Activated CD4-positive, alpha-beta T cell treated with anti-CD3 and anti-CD28 coated beads, Interleukin-2, amount 10 ng/mL, durations not matched to agents 7 days and 5 days (primary cell): ENCODE measurements at regions not wholly inside any gene's neighbourhood (a gene's known extent, or its start where the extent isn't known, plus 50 kb on each side); places are given as distances from the start of the nearest gene placed in this dataset.
"Not testable (repeated sequence)": the region's sequence is repeated elsewhere in the genome, so short reads cannot be mapped to it uniquely, and the experiment has no call there.

Experiments used
- CTCF ChIA-PET: fragments of 350-600 bp; sonication (Branson Sonifier 250); formaldehyde crosslinking; loops from one replicate; lab custom pipeline; 2021; ENCODE audit warnings: antibody characterized with exemption; lab: Charles Lee
- POLR2A ChIA-PET: fragments of 350-600 bp; sonication (Branson Sonifier 250); formaldehyde crosslinking; loops from one replicate; lab custom pipeline; 2021; ENCODE audit warnings: antibody characterized with exemption; lab: Charles Lee
- DNase-seq: peaks from one replicate; pipeline ENCODE4 v3.0.0-alpha.2; 2020
- H3K27ac Mint-ChIP-seq: one replicate; pipeline ENCODE4 v1.8.0; 2021; ENCODE audit warnings: mild to moderate bottlenecking, moderate library complexity, mixed read lengths
- H3K27me3 Mint-ChIP-seq: one replicate; pipeline ENCODE4 v1.8.0; 2021; ENCODE audit warnings: mixed read lengths
- H3K36me3 Mint-ChIP-seq: one replicate; pipeline ENCODE4 v1.8.0; 2021; ENCODE audit warnings: low read depth, mixed read lengths
- H3K4me1 Mint-ChIP-seq: one replicate; pipeline ENCODE4 v1.8.0; 2021; ENCODE audit warnings: mixed read lengths
- H3K4me3 Mint-ChIP-seq: one replicate; pipeline ENCODE4 v1.8.0; 2021; ENCODE audit warnings: mild to moderate bottlenecking, moderate library complexity, mixed read lengths
- H3K9me3 Mint-ChIP-seq: one replicate; pipeline ENCODE4 v1.8.0; 2021; ENCODE audit warnings: mixed read lengths

- CTCF ChIA-PET = no interaction called here
- no peak overlapping the region for H3K4me3 Mint-ChIP-seq
- no peaks in the 10 kb centered on the region for H3K9me3 Mint-ChIP-seq
- H3K27me3 Mint-ChIP-seq = no peaks in the 10 kb centered on the region
- POLR2A ChIA-PET = no interaction called here
- H3K36me3 Mint-ChIP-seq = no peaks in the 10 kb centered on the region
- no peak for DNase-seq
- no peaks in the 10 kb centered on the region for H3K4me1 Mint-ChIP-seq
- no peak overlapping the region for H3K27ac Mint-ChIP-seq
Measured at GRCh38 chr11:90635151-90635550, 412.3 kb upstream of the CHORDC1 start.

- no peak overlapping the region for H3K27ac Mint-ChIP-seq
- H3K4me3 Mint-ChIP-seq = no peak overlapping the region
- no peaks in the 10 kb centered on the region for H3K27me3 Mint-ChIP-seq
- POLR2A ChIA-PET = no interaction called here
- no peaks in the 10 kb centered on the region for H3K36me3 Mint-ChIP-seq
- DNase-seq = no peak
- peaks cover 4% of the 10 kb centered on the region for H3K9me3 Mint-ChIP-seq
- CTCF ChIA-PET = no interaction called here
- H3K4me1 Mint-ChIP-seq = no peaks in the 10 kb centered on the region
Measured at GRCh38 chr11:90630176-90630575, 407.3 kb upstream of the CHORDC1 start.

GRCh38 chr11:90629229-90629806 lies 406.5 kb upstream of the CHORDC1 start:
- no peaks in the 10 kb centered on the region for H3K4me1 Mint-ChIP-seq
- CTCF ChIA-PET = no interaction called here
- no peaks in the 10 kb centered on the region for H3K27me3 Mint-ChIP-seq
- H3K27ac Mint-ChIP-seq = no peak overlapping the region
- peaks cover 4% of the 10 kb centered on the region for H3K9me3 Mint-ChIP-seq
- no peak for DNase-seq
- H3K4me3 Mint-ChIP-seq = no peak overlapping the region
- POLR2A ChIA-PET = no interaction called here
- H3K36me3 Mint-ChIP-seq = no peaks in the 10 kb centered on the region

- Mint-ChIP-seq H3K4me3 (no peak overlapping the region), H3K36me3 (no peaks in the 10 kb centered on the region), H3K9me3 (no peaks in the 10 kb centered on the region), H3K27ac (no peak overlapping the region), H3K27me3 (no peaks in the 10 kb centered on the region), H3K4me1 (no peaks in the 10 kb centered on the region)
- DNase-seq = no peak
- ChIA-PET CTCF (no interaction called here), POLR2A (no interaction called here)
Measured at GRCh38 chr11:90614318-90614717, 391.5 kb upstream of the CHORDC1 start.

- H3K27me3 Mint-ChIP-seq, H3K4me1 Mint-ChIP-seq, CTCF ChIA-PET, H3K9me3 Mint-ChIP-seq, H3K4me3 Mint-ChIP-seq, H3K27ac Mint-ChIP-seq, DNase-seq, POLR2A ChIA-PET, H3K36me3 Mint-ChIP-seq: not testable (repeated sequence)
Measured at GRCh38 chr11:90613037-90613436, 390.2 kb upstream of the CHORDC1 start.

GRCh38 chr11:90606721-90607120 lies 383.9 kb upstream of the CHORDC1 start:
- Mint-ChIP-seq H3K9me3 (no peaks in the 10 kb centered on the region), H3K27me3 (no peaks in the 10 kb centered on the region), H3K27ac (no peak overlapping the region), H3K4me3 (no peak overlapping the region), H3K4me1 (no peaks in the 10 kb centered on the region), H3K36me3 (no peaks in the 10 kb centered on the region)
- CTCF ChIA-PET = no interaction called here
- no peak for DNase-seq
- POLR2A ChIA-PET = no interaction called here

GRCh38 chr11:90601261-90601660 lies 378.4 kb upstream of the CHORDC1 start:
- H3K36me3 Mint-ChIP-seq = no peaks in the 10 kb centered on the region

GRCh38 chr11:90594658-90595057 lies 371.8 kb upstream of the CHORDC1 start:
- H3K27ac Mint-ChIP-seq = no peak overlapping the region
- no peaks in the 10 kb centered on the region for H3K36me3 Mint-ChIP-seq
- peaks cover 4% of the 10 kb centered on the region for H3K9me3 Mint-ChIP-seq
- ChIA-PET CTCF (interaction anchor here (1.0 kb wide), 1 partner anchor 11 kb away, joined by 3 read pairs; no protein-coding TSS in a partner anchor), POLR2A (no interaction called here)
- H3K4me3 Mint-ChIP-seq = no peak overlapping the region
- no peak for DNase-seq
- H3K4me1 Mint-ChIP-seq = no peaks in the 10 kb centered on the region
- H3K27me3 Mint-ChIP-seq = no peaks in the 10 kb centered on the region

More at GRCh38 chr11:90601261-90601660, 378.4 kb upstream of the CHORDC1 start:
- no peaks in the 10 kb centered on the region for H3K27me3 Mint-ChIP-seq
- POLR2A ChIA-PET = no interaction called here
- H3K4me3 Mint-ChIP-seq = no peak overlapping the region
- H3K27ac Mint-ChIP-seq = no peak overlapping the region
- DNase-seq = no peak
- no peaks in the 10 kb centered on the region for H3K9me3 Mint-ChIP-seq
- no peaks in the 10 kb centered on the region for H3K4me1 Mint-ChIP-seq
- CTCF ChIA-PET = interaction anchor here (0.5 kb wide), 1 partner anchor 104 kb away, joined by 3 read pairs; no protein-coding TSS in a partner anchor

- Mint-ChIP-seq H3K4me3 (no peak overlapping the region), H3K4me1 (no peaks in the 10 kb centered on the region), H3K9me3 (peaks cover 4% of the 10 kb centered on the region), H3K27me3 (no peaks in the 10 kb centered on the region), H3K27ac (no peak overlapping the region), H3K36me3 (no peaks in the 10 kb centered on the region)
- CTCF ChIA-PET = no interaction called here
- no peak for DNase-seq
- POLR2A ChIA-PET = no interaction called here
Measured at GRCh38 chr11:90593099-90593498, 370.2 kb upstream of the CHORDC1 start.

GRCh38 chr11:90590286-90590685 lies 367.4 kb upstream of the CHORDC1 start:
- Mint-ChIP-seq H3K4me1 (no peaks in the 10 kb centered on the region), H3K36me3 (no peaks in the 10 kb centered on the region), H3K27me3 (no peaks in the 10 kb centered on the region), H3K27ac (no peak overlapping the region), H3K9me3 (peaks cover 4% of the 10 kb centered on the region), H3K4me3 (no peak overlapping the region)
- CTCF ChIA-PET = no interaction called here
- POLR2A ChIA-PET = no interaction called here
- DNase-seq = no peak

- Mint-ChIP-seq H3K36me3 (no peaks in the 10 kb centered on the region), H3K27me3 (no peaks in the 10 kb centered on the region), H3K9me3 (peaks cover 4% of the 10 kb centered on the region), H3K27ac (no peak overlapping the region), H3K4me1 (no peaks in the 10 kb centered on the region), H3K4me3 (no peak overlapping the region)
- DNase-seq = no peak
- POLR2A ChIA-PET = no interaction called here
- CTCF ChIA-PET = no interaction called here
Measured at GRCh38 chr11:90589735-90590134, 366.9 kb upstream of the CHORDC1 start.

- Mint-ChIP-seq H3K9me3 (peaks cover 1% of the 10 kb centered on the region), H3K4me3 (no peak overlapping the region), H3K27ac (no peak overlapping the region), H3K27me3 (no peaks in the 10 kb centered on the region), H3K4me1 (no peaks in the 10 kb centered on the region), H3K36me3 (no peaks in the 10 kb centered on the region)
- CTCF ChIA-PET = no interaction called here
- POLR2A ChIA-PET = no interaction called here
- DNase-seq = no peak
Measured at GRCh38 chr11:90587896-90588295, 365.0 kb upstream of the CHORDC1 start.

GRCh38 chr11:90585491-90585890 lies 362.6 kb upstream of the CHORDC1 start:
- DNase-seq = no peak
- CTCF ChIA-PET = no interaction called here
- no peak overlapping the region for H3K27ac Mint-ChIP-seq

GRCh38 chr11:90582999-90583398 lies 360.1 kb upstream of the CHORDC1 start:
- CTCF ChIA-PET, H3K4me3 Mint-ChIP-seq, H3K36me3 Mint-ChIP-seq, DNase-seq, H3K27me3 Mint-ChIP-seq, H3K27ac Mint-ChIP-seq, POLR2A ChIA-PET, H3K9me3 Mint-ChIP-seq, H3K4me1 Mint-ChIP-seq: not testable (repeated sequence)

More at GRCh38 chr11:90585491-90585890, 362.6 kb upstream of the CHORDC1 start:
- H3K27me3 Mint-ChIP-seq = no peaks in the 10 kb centered on the region
- no peak overlapping the region for H3K4me3 Mint-ChIP-seq
- H3K36me3 Mint-ChIP-seq = no peaks in the 10 kb centered on the region
- H3K4me1 Mint-ChIP-seq = no peaks in the 10 kb centered on the region
- peaks cover 3% of the 10 kb centered on the region for H3K9me3 Mint-ChIP-seq
- POLR2A ChIA-PET = no interaction called here
